ENCODE measurements at regions not wholly inside any gene's neighbourhood (a gene's known extent, or its start where the extent isn't known, plus 50 kb on each side); places are given as distances from the start of the nearest gene placed in this dataset.

GRCh38 chr14:97977651-97978261, 1180.6 kb downstream of the VRK1 start:
- FAIRE-seq, result no peak
- 7 to 36% (median 16%) methylated on average over 17 of the region's 17 CpGs for WGBS, 3 donors
- Histone ChIP-seq H3K27me3 (ENCODE audit: control insufficient read depth in 3 of 3, insufficient read depth in 3 of 3, low read length in 3 of 3) (no peaks in the 10 kb centered on the region), H3K9me3 (ENCODE audit: control insufficient read depth in 2 of 2, insufficient read depth in 1 of 2, low read depth in 1 of 2, low read length in 1 of 2) (no peaks in the 10 kb centered on the region), H3K27ac (ENCODE audit: low read depth in 1 of 3, low read length in 2 of 3) (peak overlapping the region in 2 of 3 donors; percentile 76 to 89), H3K36me3 (ENCODE audit: control insufficient read depth in 3 of 3, insufficient read depth in 2 of 3, low read depth in 1 of 3, low read length in 3 of 3) (no peaks in the 10 kb centered on the region), H3K4me1 (ENCODE audit: control insufficient read depth in 3 of 3, insufficient read depth in 2 of 3, low read depth in 1 of 3, low read length in 2 of 3) (peaks cover 0 to 5% (median 0%) of the 10 kb centered on the region in 3 donors), H3K4me3 (ENCODE audit: low read depth in 1 of 3, low read length in 3 of 3) (peak overlapping the region in 1 of 3 donors; percentile 4)
- DNase-seq, result peak; percentile 24 to 84

GRCh38 chr14:97978341-97978740, 1181.2 kb downstream of the VRK1 start:
- Histone ChIP-seq H3K27ac (ENCODE audit: low read depth in 1 of 3, low read length in 2 of 3) (peak overlapping the region in 1 of 3 donors; percentile 36), H3K36me3 (ENCODE audit: control insufficient read depth in 3 of 3, insufficient read depth in 2 of 3, low read depth in 1 of 3, low read length in 3 of 3) (no peaks in the 10 kb centered on the region), H3K4me3 (ENCODE audit: low read depth in 1 of 3, low read length in 3 of 3) (no peak overlapping the region), H3K4me1 (ENCODE audit: control insufficient read depth in 3 of 3, insufficient read depth in 2 of 3, low read depth in 1 of 3, low read length in 2 of 3) (peaks cover 0 to 5% (median 0%) of the 10 kb centered on the region in 3 donors), H3K9me3 (ENCODE audit: control insufficient read depth in 2 of 2, insufficient read depth in 1 of 2, low read depth in 1 of 2, low read length in 1 of 2) (no peaks in the 10 kb centered on the region), H3K27me3 (ENCODE audit: control insufficient read depth in 3 of 3, insufficient read depth in 3 of 3, low read length in 3 of 3) (no peaks in the 10 kb centered on the region)
- peak; percentile 57 to 80 for DNase-seq
- WGBS, 3 donors, result 1 to 2% (median 2%) methylated on average over 9 of the region's 9 CpGs
- no peak for FAIRE-seq

- no peaks in the 10 kb centered on the region for H3K27me3 ChIP-seq (ENCODE audit: control insufficient read depth in 3 of 3, insufficient read depth in 3 of 3, low read length in 3 of 3)
- H3K27ac ChIP-seq (ENCODE audit: low read depth in 1 of 3, low read length in 2 of 3), result peak overlapping the region in 2 of 3 donors; percentile 53 to 64
- H3K4me3 ChIP-seq (ENCODE audit: low read depth in 1 of 3, low read length in 3 of 3), result no peak overlapping the region
- H3K36me3 ChIP-seq (ENCODE audit: control insufficient read depth in 3 of 3, insufficient read depth in 2 of 3, low read depth in 1 of 3, low read length in 3 of 3), result no peaks in the 10 kb centered on the region
- 74 to 75% (median 74%) methylated on average over 4 of the region's 4 CpGs for WGBS, 3 donors
- DNase-seq, result no peak
- no peaks in the 10 kb centered on the region for H3K9me3 ChIP-seq (ENCODE audit: control insufficient read depth in 2 of 2, insufficient read depth in 1 of 2, low read depth in 1 of 2, low read length in 1 of 2)
- no peak for FAIRE-seq
- H3K4me1 ChIP-seq (ENCODE audit: control insufficient read depth in 3 of 3, insufficient read depth in 2 of 3, low read depth in 1 of 3, low read length in 2 of 3), result no peaks in the 10 kb centered on the region
Observed at GRCh38 chr14:97993508-97994019, 1196.4 kb downstream of the VRK1 start.

GRCh38 chr14:97994020-97994531, 1196.9 kb downstream of the VRK1 start:
- peak overlapping the region in 2 of 3 donors; percentile 53 to 64 for H3K27ac ChIP-seq (ENCODE audit: low read depth in 1 of 3, low read length in 2 of 3)
- DNase-seq (peak in 1 of 2 donors; percentile 58), FAIRE-seq (no peak)

GRCh38 chr14:97995038-97995437, 1197.9 kb downstream of the VRK1 start:
- 88 to 98% (median 95%) methylated on average over 2 of the region's 2 CpGs for WGBS, 3 donors
- no peak for FAIRE-seq
- H3K27ac ChIP-seq (ENCODE audit: low read depth in 1 of 3, low read length in 2 of 3), result peak overlapping the region in 2 of 3 donors; percentile 61 to 87
- no peak overlapping the region for H3K4me3 ChIP-seq (ENCODE audit: low read depth in 1 of 3, low read length in 3 of 3)
- H3K27me3 ChIP-seq (ENCODE audit: control insufficient read depth in 3 of 3, insufficient read depth in 3 of 3, low read length in 3 of 3), result no peaks in the 10 kb centered on the region
- no peak for DNase-seq
- H3K4me1 ChIP-seq (ENCODE audit: control insufficient read depth in 3 of 3, insufficient read depth in 2 of 3, low read depth in 1 of 3, low read length in 2 of 3), result no peaks in the 10 kb centered on the region
- H3K9me3 ChIP-seq (ENCODE audit: control insufficient read depth in 2 of 2, insufficient read depth in 1 of 2, low read depth in 1 of 2, low read length in 1 of 2), result no peaks in the 10 kb centered on the region
- H3K36me3 ChIP-seq (ENCODE audit: control insufficient read depth in 3 of 3, insufficient read depth in 2 of 3, low read depth in 1 of 3, low read length in 3 of 3), result no peaks in the 10 kb centered on the region

More at GRCh38 chr14:97994020-97994531, 1196.9 kb downstream of the VRK1 start:
- Histone ChIP-seq H3K4me3 (ENCODE audit: low read depth in 1 of 3, low read length in 3 of 3) (no peak overlapping the region), H3K27me3 (ENCODE audit: control insufficient read depth in 3 of 3, insufficient read depth in 3 of 3, low read length in 3 of 3) (no peaks in the 10 kb centered on the region), H3K36me3 (ENCODE audit: control insufficient read depth in 3 of 3, insufficient read depth in 2 of 3, low read depth in 1 of 3, low read length in 3 of 3) (no peaks in the 10 kb centered on the region), H3K4me1 (ENCODE audit: control insufficient read depth in 3 of 3, insufficient read depth in 2 of 3, low read depth in 1 of 3, low read length in 2 of 3) (no peaks in the 10 kb centered on the region), H3K9me3 (ENCODE audit: control insufficient read depth in 2 of 2, insufficient read depth in 1 of 2, low read depth in 1 of 2, low read length in 1 of 2) (no peaks in the 10 kb centered on the region)
- 54 to 64% (median 55%) methylated on average over 5 of the region's 5 CpGs for WGBS, 3 donors

GRCh38 chr14:97995531-97995930, 1198.3 kb downstream of the VRK1 start:
- no peak overlapping the region for H3K4me3 ChIP-seq (ENCODE audit: low read depth in 1 of 3, low read length in 3 of 3)
- no peak overlapping the region for H3K27ac ChIP-seq (ENCODE audit: low read depth in 1 of 3, low read length in 2 of 3)
- H3K9me3 ChIP-seq (ENCODE audit: control insufficient read depth in 2 of 2, insufficient read depth in 1 of 2, low read depth in 1 of 2, low read length in 1 of 2), result no peaks in the 10 kb centered on the region
- FAIRE-seq (no peak), DNase-seq (no peak)
- no peaks in the 10 kb centered on the region for H3K4me1 ChIP-seq (ENCODE audit: control insufficient read depth in 3 of 3, insufficient read depth in 2 of 3, low read depth in 1 of 3, low read length in 2 of 3)
- WGBS, 3 donors, result 83 to 91% (median 87%) methylated on average over 2 of the region's 2 CpGs
- H3K27me3 ChIP-seq (ENCODE audit: control insufficient read depth in 3 of 3, insufficient read depth in 3 of 3, low read length in 3 of 3), result no peaks in the 10 kb centered on the region
- no peaks in the 10 kb centered on the region for H3K36me3 ChIP-seq (ENCODE audit: control insufficient read depth in 3 of 3, insufficient read depth in 2 of 3, low read depth in 1 of 3, low read length in 3 of 3)

- no peak for DNase-seq
Observed at GRCh38 chr14:98006008-98006407, 1208.8 kb downstream of the VRK1 start.

GRCh38 chr14:98008381-98009113, 1211.4 kb downstream of the VRK1 start:
- FAIRE-seq, result no peak
- H3K27me3 ChIP-seq (ENCODE audit: control insufficient read depth in 3 of 3, insufficient read depth in 3 of 3, low read length in 3 of 3), result no peaks in the 10 kb centered on the region
- no peaks in the 10 kb centered on the region for H3K4me1 ChIP-seq (ENCODE audit: control insufficient read depth in 3 of 3, insufficient read depth in 2 of 3, low read depth in 1 of 3, low read length in 2 of 3)
- no peaks in the 10 kb centered on the region for H3K36me3 ChIP-seq (ENCODE audit: control insufficient read depth in 3 of 3, insufficient read depth in 2 of 3, low read depth in 1 of 3, low read length in 3 of 3)
- no peak overlapping the region for H3K4me3 ChIP-seq (ENCODE audit: low read depth in 1 of 3, low read length in 3 of 3)
- H3K27ac ChIP-seq (ENCODE audit: low read depth in 1 of 3, low read length in 2 of 3), result no peak overlapping the region
- DNase-seq, result peak in 1 of 2 donors; percentile 4
- no peaks in the 10 kb centered on the region for H3K9me3 ChIP-seq (ENCODE audit: control insufficient read depth in 2 of 2, insufficient read depth in 1 of 2, low read depth in 1 of 2, low read length in 1 of 2)
- 81 to 87% (median 82%) methylated on average over 4 of the region's 4 CpGs for WGBS, 3 donors

More at GRCh38 chr14:98006008-98006407, 1208.8 kb downstream of the VRK1 start:
- H3K27ac ChIP-seq (ENCODE audit: low read depth in 1 of 3, low read length in 2 of 3), result no peak overlapping the region
- H3K27me3 ChIP-seq (ENCODE audit: control insufficient read depth in 3 of 3, insufficient read depth in 3 of 3, low read length in 3 of 3), result no peaks in the 10 kb centered on the region
- H3K4me1 ChIP-seq (ENCODE audit: control insufficient read depth in 3 of 3, insufficient read depth in 2 of 3, low read depth in 1 of 3, low read length in 2 of 3), result no peaks in the 10 kb centered on the region
- H3K9me3 ChIP-seq (ENCODE audit: control insufficient read depth in 2 of 2, insufficient read depth in 1 of 2, low read depth in 1 of 2, low read length in 1 of 2), result no peaks in the 10 kb centered on the region
- no peaks in the 10 kb centered on the region for H3K36me3 ChIP-seq (ENCODE audit: control insufficient read depth in 3 of 3, insufficient read depth in 2 of 3, low read depth in 1 of 3, low read length in 3 of 3)
- 84 to 92% (median 89%) methylated on average over 7 of the region's 7 CpGs for WGBS, 3 donors
- H3K4me3 ChIP-seq (ENCODE audit: low read depth in 1 of 3, low read length in 3 of 3), result no peak overlapping the region
- FAIRE-seq, result no peak
